DMS 273 (cell line): ENCODE measurements at regions not wholly inside any gene's neighbourhood (a gene's known extent, or its start where the extent isn't known, plus 50 kb on each side); places are given as distances from the start of the nearest gene placed in this dataset.

ENCODE experiments used
- DNase-seq: peaks from one replicate; lab custom pipeline; 2025; ENCODE audit not compliant: unreplicated experiment; lab: John Stamatoyannopoulos, UW

DNA sequence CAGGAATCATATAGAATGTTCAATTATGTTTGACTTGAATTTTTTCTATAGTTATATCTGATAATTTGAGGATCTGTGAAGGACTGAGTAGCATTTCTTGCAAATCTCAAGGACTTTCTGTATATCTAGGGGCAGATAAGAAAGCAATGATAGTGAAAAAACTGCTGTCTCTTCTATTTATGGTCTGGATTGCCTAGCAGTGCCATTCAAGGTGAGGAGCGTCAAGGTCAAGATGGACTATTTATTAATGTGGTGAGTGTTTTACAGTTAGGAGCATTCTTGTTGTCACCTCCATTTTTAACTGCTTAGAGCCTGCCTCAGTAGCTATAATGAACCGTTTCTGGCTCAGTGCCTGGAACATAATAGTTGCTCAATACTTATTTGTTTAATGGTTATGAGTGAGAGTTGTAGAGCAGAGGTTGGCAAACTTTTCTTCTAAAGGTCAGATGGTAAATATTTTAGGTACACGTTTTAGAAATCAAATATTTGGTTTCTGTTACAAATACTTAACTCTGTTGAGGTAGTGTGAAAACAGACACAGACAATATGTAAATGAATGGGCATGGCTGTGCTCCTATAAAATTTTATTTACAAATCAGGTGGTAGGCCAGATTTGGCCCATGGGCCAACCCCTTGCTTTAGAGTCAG is 523.2 kb upstream of the IGFBP7 start:
- DNase-seq, result no peak

GRCh38 chr4:57632564-57632963 is 522.4 kb upstream of the IGFBP7 start:
- no peak for DNase-seq

- no peak for DNase-seq
Measured at GRCh38 chr4:57631147-57631546, 521.0 kb upstream of the IGFBP7 start.

GRCh38 chr4:57628004-57628403 is 517.8 kb upstream of the IGFBP7 start:
- no peak for DNase-seq

- DNase-seq, result no peak
Measured at GRCh38 chr4:57614257-57614932, 504.2 kb upstream of the IGFBP7 start.

DNA sequence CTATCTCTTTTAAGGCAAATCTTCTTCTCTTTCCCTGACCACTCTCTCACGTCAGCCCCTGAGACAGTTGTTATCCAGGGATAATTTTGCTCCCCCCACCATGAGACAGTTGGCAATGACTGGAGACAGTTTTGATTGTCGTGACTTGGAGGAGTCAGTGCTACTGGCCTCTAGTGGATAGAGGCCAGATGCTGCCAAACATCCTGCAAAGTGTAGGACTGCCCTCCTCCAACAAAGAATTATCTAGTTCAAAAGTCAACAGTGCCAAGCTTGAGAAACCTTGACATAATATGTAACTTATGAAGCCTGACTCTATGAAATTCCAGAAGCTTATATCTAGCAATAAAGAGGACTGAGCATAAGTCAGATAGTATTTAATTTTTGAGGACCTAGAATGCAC is 502.1 kb upstream of the IGFBP7 start:
- DNase-seq, result peak; percentile 8

- no peak for DNase-seq
Measured at GRCh38 chr4:57607566-57608180, 497.5 kb upstream of the IGFBP7 start.

- DNase-seq, result no peak
Measured at GRCh38 chr4:57605376-57605775, 495.2 kb upstream of the IGFBP7 start.

DNA sequence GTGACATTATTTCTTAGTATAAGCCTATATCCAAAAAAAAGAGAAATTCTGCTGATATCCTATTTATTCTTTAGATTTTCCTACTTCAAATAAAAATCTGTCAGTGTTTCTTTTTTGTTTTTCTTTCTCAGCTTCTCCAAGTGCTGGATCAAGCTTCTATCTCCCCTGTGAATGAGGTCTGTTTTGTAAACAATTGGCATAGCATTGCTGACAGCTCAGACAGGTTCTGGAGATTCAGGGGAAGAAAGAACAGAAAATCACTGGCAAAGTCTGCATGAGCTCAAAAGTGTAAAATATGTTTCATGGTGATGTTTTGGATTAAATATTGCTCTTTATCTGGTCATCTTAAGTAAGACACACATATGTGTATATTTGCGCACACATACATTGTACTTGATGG is 492.0 kb upstream of the IGFBP7 start:
- DNase-seq, result no peak

GRCh38 chr4:57591073-57591472 is 480.9 kb upstream of the IGFBP7 start:
- DNase-seq, result no peak

- no peak for DNase-seq
Measured at GRCh38 chr4:57588557-57588956, 478.4 kb upstream of the IGFBP7 start.

DNA sequence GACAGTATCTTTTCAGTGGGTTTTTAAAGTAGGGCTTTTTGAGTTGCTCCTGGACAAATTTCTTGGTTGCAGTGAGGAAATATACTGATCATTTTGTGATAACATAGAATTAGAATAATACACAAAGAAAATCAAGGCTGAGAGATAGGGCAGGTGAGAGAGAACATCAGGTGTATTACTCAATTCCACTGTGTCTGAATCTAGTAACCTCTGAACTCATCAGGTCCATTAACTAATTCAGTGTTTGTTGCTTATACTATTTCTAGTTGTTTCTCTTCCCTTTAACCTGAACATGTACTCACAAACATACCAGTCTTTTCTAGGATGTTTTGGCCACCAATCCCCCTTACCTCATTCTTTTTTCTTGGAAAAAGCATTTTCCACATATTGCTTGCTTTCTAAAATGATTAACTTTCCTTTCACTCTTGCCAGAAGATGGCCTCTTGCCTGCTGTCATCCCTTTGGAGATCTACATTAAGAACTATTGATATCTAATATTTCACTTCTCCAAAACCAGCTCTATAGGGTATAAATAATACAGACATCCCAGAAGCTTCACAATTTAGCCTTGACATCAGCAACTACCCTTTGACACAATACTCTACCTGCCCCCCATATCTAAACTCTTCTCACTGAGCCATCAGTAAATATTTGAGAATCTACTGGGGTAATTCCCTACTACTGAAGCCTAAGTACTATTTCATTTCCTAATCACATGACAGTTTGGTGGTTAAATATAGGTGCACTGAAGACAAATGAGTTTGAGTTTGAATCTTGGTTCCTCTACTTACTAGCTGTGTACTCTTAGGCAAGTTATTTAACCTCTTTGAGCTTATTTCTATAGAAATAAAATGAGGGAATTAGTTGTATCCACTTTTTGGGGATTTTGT is 470.8 kb upstream of the IGFBP7 start:
- no peak for DNase-seq

GRCh38 chr4:57575426-57575825 is 465.2 kb upstream of the IGFBP7 start:
- peak; percentile 61 for DNase-seq

DNA sequence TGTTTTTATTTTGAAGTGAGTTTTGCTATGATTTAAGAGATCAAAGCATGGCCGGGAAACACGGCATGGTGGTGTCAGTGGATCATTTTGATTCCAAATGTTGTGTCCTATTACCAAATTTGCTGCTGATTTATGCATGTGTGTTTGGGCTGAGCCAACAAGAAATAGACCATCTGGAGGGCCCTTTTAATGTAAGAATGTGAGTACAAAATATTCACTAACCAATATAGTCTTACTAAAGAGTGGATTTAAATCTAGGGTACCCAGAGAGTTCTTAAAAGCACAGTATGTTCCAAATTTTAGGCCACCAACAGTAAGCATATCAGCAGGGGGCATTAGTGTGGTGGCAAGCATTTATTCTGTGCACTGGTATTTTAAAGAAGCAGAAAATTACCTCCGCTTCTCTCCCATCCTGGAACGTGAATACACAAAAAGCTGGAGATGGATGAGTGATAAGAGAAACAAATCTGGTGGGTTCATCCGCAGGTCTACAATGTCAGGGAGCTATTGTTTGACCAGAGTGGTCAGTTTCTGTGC is 444.4 kb upstream of the IGFBP7 start:
- DNase-seq, result peak; percentile 41

DNA sequence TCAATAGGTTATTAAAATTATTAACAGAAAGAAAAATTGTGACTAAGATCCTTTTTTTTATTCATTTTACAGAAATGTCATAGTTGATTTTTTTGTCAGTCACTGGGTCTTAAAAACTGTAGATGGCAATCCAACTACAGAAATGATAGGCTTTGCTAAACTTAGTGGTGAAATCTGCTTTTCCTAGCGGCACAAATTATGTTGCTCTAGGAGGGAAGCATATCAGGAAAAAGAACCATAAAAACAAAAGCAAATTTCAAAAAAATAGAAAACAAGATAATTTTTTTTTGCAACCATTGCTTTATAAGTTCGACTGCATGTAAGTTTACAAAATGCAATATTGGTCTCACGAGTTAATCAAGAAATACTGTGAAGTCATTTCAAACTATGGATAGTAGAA is 443.5 kb upstream of the IGFBP7 start:
- no peak for DNase-seq

DNA sequence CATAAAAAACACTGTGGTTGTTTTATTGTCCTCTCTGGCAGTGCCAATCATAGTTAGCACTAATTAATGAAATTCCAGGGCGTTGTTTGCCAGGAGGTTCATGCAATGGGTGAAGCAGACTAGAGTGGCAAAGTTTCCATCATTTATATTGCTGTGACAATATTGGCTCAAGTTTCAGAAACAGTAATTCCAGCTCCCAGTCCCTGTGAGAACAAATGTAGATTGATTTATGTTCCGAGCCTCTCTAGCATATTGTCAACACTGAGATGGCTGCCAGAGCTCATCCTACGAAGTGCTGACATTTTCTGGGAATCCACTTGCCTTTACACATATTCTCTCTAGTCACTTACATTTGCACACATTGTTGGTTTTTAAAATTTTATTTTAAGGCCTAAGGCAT is 440.0 kb upstream of the IGFBP7 start:
- DNase-seq, result peak; percentile 9

- DNase-seq, result no peak
Measured at GRCh38 chr4:57548856-57549255, 438.7 kb upstream of the IGFBP7 start.

DNA sequence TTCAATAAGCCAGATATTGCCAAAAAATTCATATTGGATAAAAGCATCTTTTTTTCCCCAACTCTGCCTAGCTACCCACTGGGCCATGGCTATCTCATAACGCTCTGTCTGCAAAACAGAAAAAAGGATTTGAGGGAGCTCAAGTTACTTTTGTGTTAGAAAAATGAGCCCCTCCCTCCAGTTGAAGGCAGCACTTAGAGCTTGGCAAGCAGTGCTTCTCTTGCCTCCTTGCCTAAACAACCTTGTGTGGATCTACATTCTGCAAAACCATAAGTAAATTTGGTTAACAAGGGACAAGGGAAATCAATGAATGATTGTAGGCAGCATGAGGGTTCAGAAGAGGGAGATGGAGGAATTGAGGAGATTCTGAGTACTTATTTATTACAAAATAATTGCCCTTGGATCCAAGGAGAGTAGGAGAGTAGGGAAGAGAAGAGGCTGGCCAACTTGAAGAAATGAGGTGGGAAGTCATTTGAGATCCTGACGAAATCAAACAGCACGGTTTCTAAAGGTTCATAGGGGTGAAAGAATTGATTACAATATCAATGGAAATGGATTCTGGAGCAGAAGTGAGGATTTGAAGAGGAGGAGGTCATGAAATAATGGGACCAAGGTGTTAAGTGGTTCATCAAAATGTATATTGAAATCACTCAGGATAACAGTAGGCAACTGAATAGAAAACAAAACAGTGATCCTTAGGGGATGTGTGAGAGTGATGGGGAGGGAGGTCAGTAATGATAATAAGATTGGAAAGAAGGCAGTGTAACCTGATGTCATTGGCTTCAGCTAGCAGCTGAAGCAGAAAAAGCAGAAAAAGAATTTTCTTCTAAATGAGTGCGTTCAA is 434.8 kb upstream of the IGFBP7 start:
- no peak for DNase-seq

DNA sequence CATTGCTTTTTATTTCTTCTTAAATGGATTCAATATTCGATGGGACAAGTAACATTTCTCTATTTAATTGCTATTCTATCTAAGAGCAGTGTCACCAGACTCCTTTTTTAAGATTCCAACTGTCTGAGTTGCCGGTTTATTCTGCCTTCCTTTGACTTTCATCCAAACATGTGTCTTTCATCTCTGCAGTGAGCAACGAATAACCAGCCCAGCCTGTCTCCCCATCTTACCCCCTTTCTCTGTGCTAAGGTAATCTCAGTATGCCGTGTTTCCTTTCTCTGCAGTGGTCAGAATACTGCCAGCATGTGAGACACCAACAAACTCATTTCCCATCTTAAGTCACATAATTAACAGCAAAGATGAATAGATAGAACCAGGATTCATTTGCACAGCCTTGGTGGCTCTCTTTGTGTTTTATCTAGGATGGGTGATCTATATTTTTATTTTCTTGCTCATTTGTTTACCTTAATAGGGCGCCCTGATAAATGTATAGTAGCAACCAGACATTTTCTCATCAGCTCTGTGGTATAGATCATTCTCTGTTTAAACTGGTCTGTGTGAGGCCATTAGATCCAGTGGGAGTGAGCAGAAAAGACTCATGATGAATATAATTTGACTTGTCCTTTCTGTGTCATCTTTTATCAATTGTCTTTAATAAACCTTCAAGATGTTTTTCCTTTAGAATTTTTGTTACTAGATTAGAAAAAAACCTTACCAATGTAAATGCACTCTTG is 394.8 kb upstream of the IGFBP7 start:
- DNase-seq, result no peak

- peak; percentile 49 for DNase-seq
Measured at GRCh38 chr4:57504139-57504538, 394.0 kb upstream of the IGFBP7 start.
